ENCODE measurements at regions not wholly inside any gene's neighbourhood (a gene's known extent, or its start where the extent isn't known, plus 50 kb on each side); places are given as distances from the start of the nearest gene placed in this dataset.

GRCh38 chr6:165852676-165853075, 189.6 kb upstream of the PDE10A start:
- CTCF ChIA-PET (ENCODE audit: low intra/inter-chr PET ratio, low total read pairs) = no interaction called here

More at GRCh38 chr6:165852676-165853075, 189.6 kb upstream of the PDE10A start:
- Histone ChIP-seq H3K4me1 (ENCODE audit: insufficient read depth, low read length) (no peaks in the 10 kb centered on the region), H3K4me2 (ENCODE audit: low read depth, low read length) (no peak overlapping the region), H3K4me3 (replicated peaks in 1 of 3; ENCODE audit: insufficient read depth in 1 of 3, low read depth in 2 of 3, low read length in 3 of 3) (no peak overlapping the region), H3K79me2 (ENCODE audit: insufficient read depth, low read length) (no peaks in the 10 kb centered on the region), H2AFZ (ENCODE audit: low read length) (no peak overlapping the region), H3K27me3 (ENCODE audit: control insufficient read depth in 1 of 2, insufficient read depth in 2 of 2, low read length in 2 of 2) (peaks cover 6 to 54% of the 10 kb centered on the region in 2 experiments), H3K9me3 (ENCODE audit: low read length) (no peaks in the 10 kb centered on the region), H4K20me1 (ENCODE audit: insufficient read depth, low read length) (no peaks in the 10 kb centered on the region), H3K9ac (ENCODE audit: insufficient read depth, low read depth, low read length) (no peak overlapping the region), H3K27ac (ENCODE audit: extremely low read length, insufficient read depth, low read length) (no peak overlapping the region), H3K36me3 (replicated peaks in 1 of 2; ENCODE audit: control insufficient read depth in 1 of 2, insufficient read depth in 2 of 2, low read length in 2 of 2) (no peaks in the 10 kb centered on the region)
- BruUV-seq (replicated peaks) = no TSS peak
- WGBS (ENCODE audit: low lambda C conversion rate) = 6% methylated on average over 10 of the region's 10 CpGs
- POLR2A ChIA-PET = no interaction called here
- ATAC-seq = no peak
- TF ChIP-seq ZNF747 (CRISPR knock-in tag; IDR thresholded peaks at IDR 0.05; ENCODE audit: borderline replicate concordance) = no peak
- TF ChIP-seq ZUFSP (CRISPR knock-in tag; IDR thresholded peaks at IDR 0.05; ENCODE audit: borderline replicate concordance) = no peak
- no peak for TF ChIP-seq GTF3A (CRISPR knock-in tag; conservative IDR thresholded peaks at IDR 0.05)
- TF ChIP-seq MTF1 (CRISPR knock-in tag; IDR thresholded peaks at IDR 0.05) = no peak
- no peak for TF ChIP-seq ZBTB39 (CRISPR knock-in tag; IDR thresholded peaks at IDR 0.05)
- no peak for TF ChIP-seq ZNF180 (CRISPR knock-in tag; IDR thresholded peaks at IDR 0.05; ENCODE audit: borderline replicate concordance, low read depth)
- TF ChIP-seq EHMT2 (IDR thresholded peaks at IDR 0.05; ENCODE audit: borderline replicate concordance, low read depth, low read length) = no peak
- TF ChIP-seq ZNF224 (CRISPR knock-in tag; IDR thresholded peaks at IDR 0.05) = no peak
- TF ChIP-seq FOXK2 (IDR thresholded peaks at IDR 0.05) = no peak
- no peak for TF ChIP-seq DDIT3 (CRISPR knock-in tag; IDR thresholded peaks at IDR 0.05)
- TF ChIP-seq SAP130 (CRISPR knock-in tag; IDR thresholded peaks at IDR 0.05; ENCODE audit: low read depth) = no peak
- TF ChIP-seq ZNF367 (CRISPR knock-in tag; IDR thresholded peaks at IDR 0.05; ENCODE audit: borderline replicate concordance) = no peak
- TF ChIP-seq ELF3 (CRISPR knock-in tag; IDR thresholded peaks at IDR 0.05) = no peak
- TF ChIP-seq IRF9 (CRISPR knock-in tag; IDR thresholded peaks at IDR 0.05; ENCODE audit: borderline replicate concordance) = no peak
- TF ChIP-seq ISL2 (CRISPR knock-in tag; IDR thresholded peaks at IDR 0.05) = no peak
- no peak for TF ChIP-seq ZNF232 (CRISPR knock-in tag; IDR thresholded peaks at IDR 0.05; ENCODE audit: borderline replicate concordance)
- TF ChIP-seq CREM (IDR thresholded peaks at IDR 0.05) = no peak
- no peak for TF ChIP-seq CREM (CRISPR knock-in tag; IDR thresholded peaks at IDR 0.05)
- in situ Hi-C loops (cut with HindIII; ENCODE audit: extremely low pct_ligation_motif_present, low pct_unique_long_range_greater_than_20kb) = loop anchor here (5.0 kb wide), 1 partner anchor 120 kb away; no protein-coding TSS in a partner anchor
- intact Hi-C loops (cut with micrococcal nuclease; ENCODE audit: unreplicated experiment) = no loop called here
- no peak for FAIRE-seq
- DNase-seq (ENCODE audit: low spot score) = no peak
